HG03064 (cell line): ENCODE measurements at regions not wholly inside any gene's neighbourhood (a gene's known extent, or its start where the extent isn't known, plus 50 kb on each side); places are given as distances from the start of the nearest gene placed in this dataset.
"Not testable (repeated sequence)": the region's sequence is repeated elsewhere in the genome, so short reads cannot be mapped to it uniquely, and the experiment has no call there.

Experiments
- ATAC-seq: cut with Tn5 transposase; IDR thresholded peaks from one replicate; pipeline ENCODE4 v1.9.1; 2021; ENCODE audit warnings: low read depth; ENCODE audit not compliant: unreplicated experiment

DNA sequence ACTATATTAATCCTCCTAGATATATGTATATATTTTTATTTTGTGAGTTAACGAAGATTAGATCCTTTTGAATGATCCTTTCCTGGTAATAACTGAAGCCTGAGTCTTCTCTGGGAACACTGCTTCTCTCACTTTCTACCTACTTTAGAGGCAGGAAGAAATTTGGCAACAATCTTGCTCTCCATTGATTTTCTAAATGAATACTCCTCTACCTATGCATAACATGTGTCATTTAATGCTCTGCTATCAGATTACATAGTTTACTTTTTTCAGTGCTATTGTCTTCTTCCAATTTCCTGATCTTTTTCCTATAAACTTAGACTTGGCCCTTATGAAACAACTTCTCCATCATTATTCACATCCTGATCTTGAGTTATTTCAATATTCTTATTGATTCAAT, 60.4 kb upstream of the PDHA2 start:
- ATAC-seq: no peak

- ATAC-seq: no peak
Measured at GRCh38 chr4:95778666-95779065, 61.2 kb upstream of the PDHA2 start.

- not testable (repeated sequence) for ATAC-seq
Measured at GRCh38 chr4:95770605-95771004, 69.3 kb upstream of the PDHA2 start.

GRCh38 chr4:95764961-95765360, 74.9 kb upstream of the PDHA2 start:
- no peak for ATAC-seq

GRCh38 chr4:95761871-95762270, 78.0 kb upstream of the PDHA2 start:
- ATAC-seq: no peak

- ATAC-seq: no peak
Measured at GRCh38 chr4:95761426-95761825, 78.5 kb upstream of the PDHA2 start.

DNA sequence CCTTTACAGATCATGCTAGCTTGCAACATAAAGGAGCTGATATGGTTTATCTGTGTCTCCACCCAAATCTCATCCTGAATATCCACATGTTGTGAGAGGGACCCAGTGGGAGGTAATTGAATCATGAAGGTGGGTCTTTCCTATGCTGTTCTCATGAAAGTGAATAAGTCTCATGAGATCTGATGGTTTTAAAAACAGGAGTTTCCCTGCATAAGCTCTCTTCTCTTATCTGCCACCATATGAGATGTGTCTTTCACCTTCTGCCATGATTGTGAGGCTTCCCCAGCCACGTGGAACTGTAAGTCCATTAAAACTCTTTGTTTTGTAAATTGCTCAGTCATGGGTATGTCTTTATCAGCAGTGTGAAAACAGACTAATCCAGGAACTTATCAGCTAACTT, 79.2 kb upstream of the PDHA2 start:
- ATAC-seq: not testable (repeated sequence)

DNA sequence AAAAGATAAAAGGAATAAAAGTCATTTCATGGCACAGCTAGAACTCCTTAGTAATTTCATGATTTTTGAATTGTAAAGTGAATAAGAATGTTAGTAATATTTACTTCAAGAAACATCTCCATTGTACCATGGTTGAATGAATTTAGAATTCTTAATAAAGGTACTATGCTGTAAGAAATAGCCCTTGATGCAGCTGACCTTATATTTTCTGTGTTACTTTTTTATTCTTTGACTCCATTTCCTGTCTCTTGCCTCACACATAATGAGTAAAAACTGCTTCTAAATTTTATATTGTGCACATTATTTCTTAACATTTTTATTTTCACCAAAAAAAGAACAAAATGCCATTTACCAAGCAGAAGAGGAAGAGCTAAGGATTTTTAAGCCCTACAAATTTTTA, 81.9 kb upstream of the PDHA2 start:
- ATAC-seq: no peak

GRCh38 chr4:95754667-95755066, 85.2 kb upstream of the PDHA2 start:
- ATAC-seq: no peak

GRCh38 chr4:95749204-95749603, 90.7 kb upstream of the PDHA2 start:
- ATAC-seq: no peak

DNA sequence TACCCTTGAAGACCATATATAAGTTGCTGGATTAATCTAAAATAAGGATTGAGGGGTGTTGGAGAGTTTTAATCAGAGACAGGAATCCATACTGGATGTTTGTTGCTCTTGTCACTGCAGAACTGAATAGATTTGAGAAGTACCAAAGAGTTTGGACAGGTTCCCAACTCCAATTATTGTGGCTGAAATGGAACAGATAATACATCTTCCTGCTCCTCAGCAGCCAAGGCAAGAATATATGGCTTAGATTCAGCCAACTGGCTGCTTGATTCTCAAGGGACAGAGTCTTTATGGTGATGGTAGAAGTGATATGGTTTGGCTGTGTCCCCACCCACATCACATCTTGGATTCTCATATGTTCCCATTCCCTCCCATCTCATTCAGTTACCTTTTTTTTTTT, 97.0 kb upstream of the PDHA2 start:
- no peak for ATAC-seq

- ATAC-seq: no peak
Measured at GRCh38 chr4:95742179-95742578, 97.7 kb upstream of the PDHA2 start.

GRCh38 chr4:95732061-95732460, 107.8 kb upstream of the PDHA2 start:
- ATAC-seq: no peak

- no peak for ATAC-seq
Measured at GRCh38 chr4:95729596-95729995, 110.3 kb upstream of the PDHA2 start.

DNA sequence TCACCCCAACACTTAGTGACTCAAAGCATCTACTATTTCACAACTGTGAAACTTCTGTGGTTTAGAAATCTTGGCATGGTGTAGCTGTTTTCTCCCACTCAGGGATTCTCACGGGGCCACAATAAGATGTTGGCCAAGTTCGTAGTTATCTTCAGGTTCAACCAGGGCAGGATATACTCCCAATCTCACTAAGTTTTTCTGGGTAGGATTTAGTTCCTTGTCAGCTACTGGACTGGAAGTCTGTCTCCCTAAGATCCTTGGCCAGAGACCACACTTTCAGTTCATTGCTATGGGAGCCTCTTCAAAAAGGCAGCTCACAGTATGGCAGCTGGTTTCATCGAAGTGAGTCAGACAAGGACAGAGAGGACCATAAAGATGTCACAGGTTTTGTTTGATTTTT, 111.7 kb upstream of the PDHA2 start:
- ATAC-seq: no peak

GRCh38 chr4:95715830-95716229, 124.1 kb upstream of the PDHA2 start:
- ATAC-seq: no peak

- ATAC-seq: no peak
Measured at GRCh38 chr4:95714571-95714970, 125.3 kb upstream of the PDHA2 start.

- ATAC-seq: no peak
Measured at GRCh38 chr4:95705323-95705722, 134.6 kb upstream of the PDHA2 start.

DNA sequence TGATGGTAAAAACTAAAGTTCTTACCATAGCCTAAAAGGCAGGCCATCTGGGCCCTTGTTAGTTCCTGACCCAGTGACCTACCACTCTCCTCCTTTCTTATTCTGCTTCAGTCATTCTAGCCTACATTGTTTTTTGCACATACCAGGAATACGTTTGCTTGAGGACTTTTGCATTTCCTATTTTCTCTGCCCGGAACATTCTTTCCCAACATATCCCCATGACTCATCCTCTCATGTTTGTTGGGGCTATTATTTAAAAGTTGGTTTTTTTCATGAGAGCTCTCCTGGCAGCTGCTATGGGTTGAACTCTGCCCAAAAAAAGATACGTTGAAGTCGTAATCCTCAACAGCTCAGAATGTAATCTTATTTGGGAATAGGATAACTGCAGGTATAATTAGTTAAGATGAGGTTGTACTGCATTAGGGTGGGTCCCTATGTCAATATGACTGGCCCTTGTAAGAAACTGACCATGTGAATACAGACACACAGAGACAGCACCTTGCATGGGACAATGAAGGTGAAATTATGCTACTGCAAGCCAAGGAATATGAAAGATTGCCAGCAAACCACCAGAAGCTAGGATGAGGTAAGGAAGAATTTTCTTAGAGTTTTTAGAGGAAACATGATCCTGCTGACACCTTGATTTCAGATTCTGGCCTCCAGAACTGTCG, 138.3 kb upstream of the PDHA2 start:
- no peak for ATAC-seq

GRCh38 chr4:95694411-95694810, 145.5 kb upstream of the PDHA2 start:
- no peak for ATAC-seq

DNA sequence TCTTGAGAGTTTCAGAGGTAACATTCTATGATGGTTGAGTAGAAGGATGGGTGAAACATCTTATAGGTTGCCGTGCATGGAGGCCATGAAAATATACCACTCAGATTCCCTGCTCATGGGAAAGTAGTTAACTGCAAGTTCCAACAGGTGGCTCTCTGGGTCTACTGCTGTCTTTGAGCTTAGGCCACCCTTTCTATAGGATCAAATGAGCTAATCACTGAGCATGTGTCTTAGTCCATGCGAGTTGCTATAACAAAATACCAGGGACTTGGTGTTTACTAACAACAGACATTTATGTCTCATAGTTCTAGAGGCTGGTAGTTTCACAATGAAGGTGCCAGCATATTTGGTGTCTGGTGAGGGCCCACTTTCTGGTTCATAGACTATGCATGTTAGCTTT, 144.8 kb upstream of the UNC5C start:
- ATAC-seq: no peak

GRCh38 chr4:95676190-95676589, 127.4 kb upstream of the UNC5C start:
- no peak for ATAC-seq

DNA sequence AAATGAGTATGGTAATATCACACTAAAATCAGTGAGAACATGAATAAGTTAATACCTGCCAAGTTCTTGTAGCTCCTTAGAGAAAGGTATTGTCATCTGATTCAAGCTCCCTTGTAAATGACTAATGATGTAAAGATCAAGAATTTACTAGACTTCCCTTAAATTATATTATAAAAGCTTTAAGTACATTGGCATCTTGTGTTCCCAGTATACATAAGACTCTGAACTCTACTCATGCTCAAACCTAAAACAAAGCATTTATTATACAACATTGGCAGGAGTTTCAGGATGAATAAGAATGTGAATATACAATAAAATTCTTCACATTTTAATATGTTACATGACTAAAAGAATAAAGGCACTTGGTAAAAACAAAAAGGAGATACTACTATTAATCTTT, 126.8 kb upstream of the UNC5C start:
- ATAC-seq: no peak
